ENCODE measurements at regions not wholly inside any gene's neighbourhood (a gene's known extent, or its start where the extent isn't known, plus 50 kb on each side); places are given as distances from the start of the nearest gene placed in this dataset.

DNA sequence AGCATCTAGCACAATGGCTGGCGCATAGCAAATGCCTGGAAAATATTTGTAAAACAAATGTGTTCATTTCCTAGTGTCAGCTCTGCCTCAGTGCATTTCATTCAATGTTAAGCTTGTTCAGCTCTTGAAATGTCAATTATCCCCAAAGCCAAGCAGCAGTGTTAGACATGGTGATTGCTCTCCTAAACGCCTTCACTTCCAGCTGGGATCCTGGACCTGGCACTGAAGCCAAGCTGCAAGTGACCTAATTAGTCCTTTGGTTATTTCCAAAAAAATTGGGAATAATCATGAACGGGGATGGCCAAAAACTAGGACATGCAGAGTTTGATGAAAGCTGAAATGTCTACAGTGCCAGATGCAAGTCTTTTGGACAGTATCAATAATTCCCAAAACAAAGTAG is 54.9 kb upstream of the MDGA2 start:
- DNase-seq (ENCODE audit: low read depth, low spot score) (no peak), ATAC-seq (no peak)
- BruUV-seq (replicated peaks): no TSS peak
- Histone ChIP-seq H3K27me3 (ENCODE audit: insufficient read depth, low read length) (no peaks in the 10 kb centered on the region), H3K79me2 (ENCODE audit: insufficient read depth, low read length) (no peaks in the 10 kb centered on the region), H3K9me2 (ENCODE audit: insufficient read depth) (no peaks in the 10 kb centered on the region), H3K27ac (ENCODE audit: low read depth, low read length) (no peak overlapping the region), H3K4me3 (replicated peaks in 1 of 2; ENCODE audit: low read depth in 1 of 2, low read length in 2 of 2) (no peak overlapping the region), H4K20me1 (ENCODE audit: insufficient read depth) (no peaks in the 10 kb centered on the region), H3K9me3 (ENCODE audit: control insufficient read depth in 1 of 2, insufficient read depth in 1 of 2, low read depth in 1 of 2, low read length in 2 of 2) (no peaks in the 10 kb centered on the region), H3K4me1 (ENCODE audit: control insufficient read depth in 1 of 2, insufficient read depth in 2 of 2, low read length in 2 of 2) (no peaks in the 10 kb centered on the region), H3K9ac (ENCODE audit: low read length) (no peak overlapping the region), H3K4me2 (ENCODE audit: low read length) (no peak overlapping the region), H3K36me3 (ENCODE audit: control insufficient read depth in 1 of 2, insufficient read depth in 2 of 2, low read length in 2 of 2) (no peaks in the 10 kb centered on the region), H2AFZ (ENCODE audit: low read depth, low read length, poor library complexity, severe bottlenecking) (no peak overlapping the region)
- TF ChIP-seq YY1 (IDR thresholded peaks at IDR 0.05; ENCODE audit: extremely low read depth, insufficient replicate concordance, low read depth, low read length) (no peak), TCF7L2 (IDR thresholded peaks at IDR 0.05; ENCODE audit: borderline replicate concordance, extremely low read depth, insufficient read depth, insufficient read length) (no peak), EGR1 (IDR thresholded peaks at IDR 0.05; ENCODE audit: low read depth) (no peak), SRF (IDR thresholded peaks at IDR 0.05; ENCODE audit: low read depth) (no peak), FOSL1 (IDR thresholded peaks at IDR 0.05; ENCODE audit: low read depth) (no peak), EZH2phosphoT487 (IDR thresholded peaks at IDR 0.05; ENCODE audit: borderline replicate concordance) (no peak), ZNF274 (IDR thresholded peaks at IDR 0.05; ENCODE audit: low read depth, low read length) (no peak), ZBTB33 (IDR thresholded peaks at IDR 0.05; ENCODE audit: extremely low read depth, insufficient replicate concordance, low read length) (no peak), CEBPB (IDR thresholded peaks at IDR 0.05; ENCODE audit: low read depth) (no peak), CTCF (IDR thresholded peaks at IDR 0.05 in 2 of 3, conservative IDR thresholded peaks at IDR 0.05 in 1 of 3; ENCODE audit: borderline replicate concordance in 1 of 3, insufficient read depth in 1 of 3, low read depth in 2 of 3, low read length in 2 of 3) (no peak)
- TF ChIP-seq, protein P1, sequence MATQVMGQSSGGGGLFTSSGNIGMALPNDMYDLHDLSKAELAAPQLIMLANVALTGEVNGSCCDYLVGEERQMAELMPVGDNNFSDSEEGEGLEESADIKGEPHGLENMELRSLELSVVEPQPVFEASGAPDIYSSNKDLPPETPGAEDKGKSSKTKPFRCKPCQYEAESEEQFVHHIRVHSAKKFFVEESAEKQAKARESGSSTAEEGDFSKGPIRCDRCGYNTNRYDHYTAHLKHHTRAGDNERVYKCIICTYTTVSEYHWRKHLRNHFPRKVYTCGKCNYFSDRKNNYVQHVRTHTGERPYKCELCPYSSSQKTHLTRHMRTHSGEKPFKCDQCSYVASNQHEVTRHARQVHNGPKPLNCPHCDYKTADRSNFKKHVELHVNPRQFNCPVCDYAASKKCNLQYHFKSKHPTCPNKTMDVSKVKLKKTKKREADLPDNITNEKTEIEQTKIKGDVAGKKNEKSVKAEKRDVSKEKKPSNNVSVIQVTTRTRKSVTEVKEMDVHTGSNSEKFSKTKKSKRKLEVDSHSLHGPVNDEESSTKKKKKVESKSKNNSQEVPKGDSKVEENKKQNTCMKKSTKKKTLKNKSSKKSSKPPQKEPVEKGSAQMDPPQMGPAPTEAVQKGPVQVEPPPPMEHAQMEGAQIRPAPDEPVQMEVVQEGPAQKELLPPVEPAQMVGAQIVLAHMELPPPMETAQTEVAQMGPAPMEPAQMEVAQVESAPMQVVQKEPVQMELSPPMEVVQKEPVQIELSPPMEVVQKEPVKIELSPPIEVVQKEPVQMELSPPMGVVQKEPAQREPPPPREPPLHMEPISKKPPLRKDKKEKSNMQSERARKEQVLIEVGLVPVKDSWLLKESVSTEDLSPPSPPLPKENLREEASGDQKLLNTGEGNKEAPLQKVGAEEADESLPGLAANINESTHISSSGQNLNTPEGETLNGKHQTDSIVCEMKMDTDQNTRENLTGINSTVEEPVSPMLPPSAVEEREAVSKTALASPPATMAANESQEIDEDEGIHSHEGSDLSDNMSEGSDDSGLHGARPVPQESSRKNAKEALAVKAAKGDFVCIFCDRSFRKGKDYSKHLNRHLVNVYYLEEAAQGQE (IDR thresholded peaks at IDR 0.05; ENCODE audit: low read depth): no peak
- POLR2A ChIA-PET: no interaction called here
- CTCF ChIA-PET: no interaction called here
- RAD21 ChIA-PET (ENCODE audit: low non-redundant PET in 1 of 2, low total read pairs in 2 of 2, uncharacterized antibody in 2 of 2, unreplicated experiment in 2 of 2): no interaction called here
- intact Hi-C loops (cut with micrococcal nuclease): no loop called here
